Stomach (tissue), 4 donors: ENCODE measurements at regions not wholly inside any gene's neighbourhood (a gene's known extent, or its start where the extent isn't known, plus 50 kb on each side); places are given as distances from the start of the nearest gene placed in this dataset.

ENCODE experiments used
- EP300 ChIP-seq: sonication (generic); formaldehyde crosslinking; IDR thresholded peaks from one replicate; pipeline ENCODE4 v1.6.1; 2017; ENCODE audit warnings: antibody characterized with exemption
- POLR2A ChIP-seq, 4 donors: fragments of 450-650 bp; IDR thresholded peaks; one replicate each; pipeline ENCODE4 v1.6.1; 2016; ENCODE audit warnings: antibody characterized with exemption in 4 of 4, control low read depth in 2 of 4, mild to moderate bottlenecking in 1 of 4, moderate library complexity in 1 of 4
- POLR2AphosphoS5 ChIP-seq, 3 donors: sonication (generic); formaldehyde crosslinking; IDR thresholded peaks; one replicate each; pipeline ENCODE4 v1.6.1; 2016; ENCODE audit warnings: antibody characterized with exemption in 3 of 3
- TF ChIP-seq, protein P1 (sequence below), 7 experiments: fragments of 450-650 bp in 4 of 7; fragments of 200-600 bp in 3 of 7; sonication (generic) in 3 of 7; IDR thresholded peaks; one replicate each; pipeline ENCODE4 v1.5.1; 2016 to 2019; ENCODE audit warnings: antibody characterized with exemption in 7 of 7, control low read depth in 2 of 7, mild to moderate bottlenecking in 1 of 7

DNA sequence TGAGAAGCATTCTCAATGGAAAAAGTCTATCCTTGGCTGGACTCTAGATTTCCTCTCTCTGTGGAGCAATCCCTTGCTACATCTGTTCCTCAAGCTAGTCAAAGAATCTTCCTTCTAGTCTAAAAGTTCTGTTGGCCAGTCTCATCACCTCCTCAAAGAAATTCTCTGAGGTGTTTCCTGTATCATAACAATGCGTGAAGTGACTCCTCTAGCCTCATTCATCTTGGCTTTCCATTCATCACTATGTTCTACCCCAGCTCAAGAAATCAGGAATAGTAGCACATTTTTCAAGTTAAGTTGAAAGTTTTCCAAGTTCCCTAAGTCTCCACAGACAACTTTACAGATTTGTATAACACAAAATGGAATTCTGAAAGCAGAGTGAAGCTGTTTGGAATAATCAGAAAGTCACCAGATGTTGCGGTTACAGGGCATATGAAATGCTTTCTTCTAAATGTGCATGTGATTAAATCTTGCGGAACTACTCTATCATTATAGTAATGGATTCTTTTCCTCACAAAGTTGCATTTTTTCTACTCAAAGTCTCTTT, 176.6 kb upstream of the FREM1 start:
- TF ChIP-seq, protein P1, sequence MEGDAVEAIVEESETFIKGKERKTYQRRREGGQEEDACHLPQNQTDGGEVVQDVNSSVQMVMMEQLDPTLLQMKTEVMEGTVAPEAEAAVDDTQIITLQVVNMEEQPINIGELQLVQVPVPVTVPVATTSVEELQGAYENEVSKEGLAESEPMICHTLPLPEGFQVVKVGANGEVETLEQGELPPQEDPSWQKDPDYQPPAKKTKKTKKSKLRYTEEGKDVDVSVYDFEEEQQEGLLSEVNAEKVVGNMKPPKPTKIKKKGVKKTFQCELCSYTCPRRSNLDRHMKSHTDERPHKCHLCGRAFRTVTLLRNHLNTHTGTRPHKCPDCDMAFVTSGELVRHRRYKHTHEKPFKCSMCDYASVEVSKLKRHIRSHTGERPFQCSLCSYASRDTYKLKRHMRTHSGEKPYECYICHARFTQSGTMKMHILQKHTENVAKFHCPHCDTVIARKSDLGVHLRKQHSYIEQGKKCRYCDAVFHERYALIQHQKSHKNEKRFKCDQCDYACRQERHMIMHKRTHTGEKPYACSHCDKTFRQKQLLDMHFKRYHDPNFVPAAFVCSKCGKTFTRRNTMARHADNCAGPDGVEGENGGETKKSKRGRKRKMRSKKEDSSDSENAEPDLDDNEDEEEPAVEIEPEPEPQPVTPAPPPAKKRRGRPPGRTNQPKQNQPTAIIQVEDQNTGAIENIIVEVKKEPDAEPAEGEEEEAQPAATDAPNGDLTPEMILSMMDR (IDR thresholded peaks at IDR 0.05), result no peak
- TF ChIP-seq EP300, result no peak
- no peak for TF ChIP-seq POLR2A (IDR thresholded peaks at IDR 0.05)
- no peak for TF ChIP-seq POLR2AphosphoS5 (IDR thresholded peaks at IDR 0.05)
